ENCODE measurements at regions not wholly inside any gene's neighbourhood (a gene's known extent, or its start where the extent isn't known, plus 50 kb on each side); places are given as distances from the start of the nearest gene placed in this dataset.

DNA sequence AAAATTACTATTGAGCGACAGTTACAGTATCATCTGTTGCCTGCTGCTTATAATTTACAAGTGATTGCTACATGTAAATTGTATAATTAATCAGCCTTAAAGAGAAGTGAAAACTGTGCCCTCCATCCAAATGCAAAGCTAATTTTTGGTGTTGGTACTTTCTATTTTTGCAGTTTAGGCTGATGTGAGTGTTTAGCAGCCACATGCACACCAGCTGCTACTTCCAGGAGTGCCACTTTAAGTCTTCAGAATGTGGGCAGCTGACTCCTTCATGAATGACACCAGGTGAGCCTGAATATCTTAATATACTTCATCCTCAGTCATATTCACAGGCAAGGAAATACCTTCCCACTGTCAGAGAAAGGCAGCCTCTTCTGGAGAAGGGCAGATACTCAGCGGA, 149.8 kb upstream of the RASGEF1B start:
- no peak for DNase-seq (ENCODE audit: low read depth in 4 of 4, low spot score in 3 of 4)

DNA sequence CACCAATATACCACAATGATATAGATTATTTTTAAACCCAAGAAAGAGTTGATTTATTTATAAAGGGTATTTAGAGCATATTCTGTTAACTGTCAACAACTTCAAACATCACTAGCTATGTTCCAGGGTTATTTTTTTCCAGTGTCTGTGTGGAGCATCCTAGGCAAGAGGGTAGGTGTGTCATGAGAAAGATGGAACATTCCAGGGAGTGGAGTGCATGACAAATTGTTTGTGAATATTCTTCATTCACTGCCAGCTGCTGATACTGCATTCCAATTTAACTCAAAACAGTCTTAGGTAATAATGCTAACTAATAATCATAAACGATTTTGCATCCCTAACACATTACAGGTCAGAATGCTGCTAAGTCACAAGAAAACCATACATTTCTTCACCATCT, 148.7 kb upstream of the RASGEF1B start:
- DNase-seq (ENCODE audit: low read depth in 4 of 4, low spot score in 3 of 4): no peak

DNA sequence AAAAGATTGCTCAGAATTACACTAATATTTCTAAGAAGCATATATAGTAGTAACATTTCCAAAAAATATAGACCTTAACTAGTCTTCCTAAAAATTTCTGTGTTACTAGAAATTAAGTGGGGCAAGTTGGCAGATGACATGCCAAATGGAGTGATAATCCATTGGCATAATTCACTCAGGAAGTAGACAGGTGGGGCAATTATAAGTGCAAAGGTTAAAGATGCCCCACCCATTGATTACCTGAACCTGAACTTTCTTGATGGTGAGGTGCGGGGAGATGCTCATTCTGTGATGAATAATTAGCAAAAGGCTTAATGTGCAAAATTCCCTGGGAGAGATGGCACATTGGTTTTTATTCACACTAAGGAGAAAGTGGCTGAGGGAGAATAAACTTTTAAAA, 145.8 kb upstream of the RASGEF1B start:
- no peak for DNase-seq (ENCODE audit: low read depth in 4 of 4, low spot score in 3 of 4)

DNA sequence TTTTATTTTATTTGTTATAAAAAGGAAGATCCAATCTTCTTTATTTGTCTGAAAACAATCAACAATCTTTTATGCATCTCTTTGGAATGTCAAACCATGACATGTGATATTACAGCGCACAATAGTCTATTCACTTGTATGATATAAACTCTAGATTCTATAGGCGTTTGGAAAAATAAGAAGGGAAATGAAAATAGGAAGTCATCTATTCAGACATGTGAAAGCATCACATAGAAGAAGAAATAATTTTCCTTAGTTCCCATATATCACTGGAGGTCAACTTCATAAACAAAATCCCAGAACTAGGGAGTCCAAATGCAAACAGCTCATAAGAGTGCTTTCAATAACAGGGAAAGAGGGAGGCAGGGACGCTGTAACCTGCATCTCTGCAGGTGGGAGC, 139.5 kb upstream of the RASGEF1B start:
- no peak for DNase-seq (ENCODE audit: low read depth in 4 of 4, low spot score in 3 of 4)

DNA sequence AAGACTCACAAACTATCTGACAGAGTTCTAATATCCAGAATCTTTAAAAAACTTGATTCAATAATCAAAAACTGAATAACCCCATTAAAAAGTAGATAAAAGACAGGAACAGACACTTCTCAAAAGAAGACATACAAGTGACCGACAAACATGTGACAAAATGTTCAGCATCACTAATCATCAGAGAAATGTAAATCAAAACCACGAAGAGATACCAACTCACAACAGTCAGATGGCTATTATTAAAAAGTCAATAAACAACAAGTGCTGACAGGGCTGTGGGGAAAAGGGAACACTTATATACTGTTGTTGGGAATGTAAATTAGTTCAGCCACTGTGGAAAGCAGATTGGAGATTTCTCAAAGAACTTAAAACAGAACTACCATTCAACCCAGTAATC, 138.1 kb upstream of the RASGEF1B start:
- DNase-seq (ENCODE audit: low read depth in 4 of 4, low spot score in 3 of 4): no peak

DNA sequence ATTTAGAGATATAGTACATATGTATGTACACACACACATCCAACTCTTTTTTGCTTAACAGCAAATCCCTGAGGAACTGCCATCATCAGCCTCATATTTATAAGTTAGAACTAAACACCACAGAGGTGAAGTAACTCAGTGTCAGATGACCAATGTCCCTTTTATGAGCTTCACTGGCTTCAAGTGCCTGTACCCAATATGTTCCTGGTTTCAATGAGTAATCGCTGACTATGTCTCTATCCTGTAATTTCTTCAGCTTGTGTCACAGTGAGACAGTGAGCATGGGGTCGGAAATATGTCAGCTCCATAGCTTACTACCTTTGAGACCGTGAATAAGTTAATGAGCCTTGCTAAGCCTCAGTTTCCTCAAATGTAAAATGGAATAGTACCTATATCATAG, 136.2 kb upstream of the RASGEF1B start:
- DNase-seq (ENCODE audit: low read depth in 4 of 4, low spot score in 3 of 4): no peak

DNA sequence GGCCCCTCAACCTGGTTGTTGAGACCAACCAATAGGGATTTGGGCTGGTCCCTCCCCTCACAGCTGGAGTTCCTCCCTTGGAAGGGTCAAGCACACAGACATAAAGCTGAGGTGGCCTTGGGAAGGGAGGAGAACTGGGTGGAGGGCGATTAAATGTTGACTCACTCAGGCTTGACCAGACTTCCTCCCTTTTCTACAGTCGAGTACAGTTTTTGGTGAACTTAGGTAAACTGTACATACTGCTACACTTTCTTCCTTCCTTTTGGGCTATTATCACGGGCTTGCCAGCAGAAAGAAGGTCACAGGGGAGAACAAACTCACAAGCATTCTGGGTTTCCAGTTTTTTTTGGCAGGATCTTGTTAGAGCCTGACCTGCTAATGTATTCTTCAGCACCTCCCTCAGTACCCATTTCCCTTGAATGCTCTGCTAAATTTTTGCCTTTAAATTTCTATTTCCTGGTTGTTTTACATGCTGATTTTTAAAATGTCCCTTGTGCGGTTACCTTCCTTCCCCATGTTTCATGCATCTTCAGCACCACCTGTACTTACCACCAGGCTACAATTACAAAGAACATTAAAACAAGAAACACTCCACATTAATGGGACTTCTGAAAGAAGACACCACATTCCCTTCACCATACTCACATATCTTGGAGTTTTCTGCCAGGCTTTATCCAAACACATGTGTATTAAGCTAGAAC, 135.2 kb upstream of the RASGEF1B start:
- DNase-seq (ENCODE audit: low read depth in 4 of 4, low spot score in 3 of 4): peak in 2 of 4 donors; percentile 47 to 67

DNA sequence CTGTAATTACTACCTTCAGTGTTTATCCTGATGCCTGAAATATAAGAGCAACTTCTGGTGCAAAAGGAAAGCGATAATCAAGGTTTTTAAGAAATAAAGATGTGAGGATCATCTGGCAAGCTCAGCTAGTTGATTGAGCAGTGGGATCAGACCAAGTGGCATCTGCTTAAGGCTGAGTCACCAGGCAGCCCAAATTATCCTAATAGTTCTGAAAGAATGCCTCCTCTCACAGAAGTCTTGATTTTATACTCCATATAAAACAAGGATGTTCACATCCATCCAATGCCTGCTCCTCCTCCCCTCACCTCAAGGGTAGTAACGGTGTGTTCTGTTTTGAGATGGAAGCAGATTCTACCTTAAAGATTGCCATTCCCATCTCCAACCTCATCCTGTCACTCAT, 134.5 kb upstream of the RASGEF1B start:
- no peak for DNase-seq (ENCODE audit: low read depth in 4 of 4, low spot score in 3 of 4)

DNA sequence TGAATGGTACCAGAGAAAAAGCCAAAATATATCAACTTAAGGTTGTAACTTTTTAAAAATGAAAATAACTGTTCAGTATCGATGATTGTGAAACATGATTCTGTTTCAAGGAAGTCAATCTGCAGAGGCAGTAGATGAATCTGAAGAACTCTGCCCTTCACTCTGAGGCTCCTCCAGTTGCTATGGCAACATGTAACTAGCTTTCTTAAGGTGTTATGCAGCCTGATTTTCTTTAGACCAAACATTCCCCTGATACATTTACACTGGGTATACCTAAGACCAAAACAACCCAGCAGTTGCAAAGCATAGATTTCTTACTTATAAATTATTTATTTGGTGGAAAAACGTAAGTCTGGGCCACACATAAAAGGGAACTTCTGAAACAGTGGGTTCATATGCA, 133.6 kb upstream of the RASGEF1B start:
- DNase-seq (ENCODE audit: low read depth in 4 of 4, low spot score in 3 of 4): no peak

DNA sequence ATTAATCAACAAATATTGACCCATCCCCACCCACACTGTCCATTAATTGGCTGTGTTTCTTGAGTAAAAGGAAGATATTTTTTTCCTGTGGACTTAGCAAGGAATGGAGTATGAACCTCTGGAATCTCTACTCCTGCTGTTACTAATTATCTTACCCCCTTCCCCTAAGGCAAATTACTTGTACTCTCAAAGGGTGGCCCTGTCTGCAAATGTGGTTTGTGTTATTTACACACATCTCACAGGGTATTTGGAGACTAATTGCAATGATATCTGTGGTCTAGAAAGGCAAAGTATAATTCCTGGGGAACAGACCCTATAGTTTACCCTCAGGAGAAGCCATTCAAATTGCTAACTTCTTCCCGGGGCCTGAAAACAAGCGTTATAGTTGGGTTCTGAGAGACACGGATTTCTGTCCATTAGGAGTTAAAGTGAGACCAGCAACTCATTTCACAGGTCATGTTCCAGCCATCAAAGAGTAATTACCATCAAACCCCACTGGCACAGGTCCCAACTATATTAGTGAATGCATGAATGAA, 133.0 kb upstream of the RASGEF1B start:
- DNase-seq (ENCODE audit: low read depth in 4 of 4, low spot score in 3 of 4): no peak

DNA sequence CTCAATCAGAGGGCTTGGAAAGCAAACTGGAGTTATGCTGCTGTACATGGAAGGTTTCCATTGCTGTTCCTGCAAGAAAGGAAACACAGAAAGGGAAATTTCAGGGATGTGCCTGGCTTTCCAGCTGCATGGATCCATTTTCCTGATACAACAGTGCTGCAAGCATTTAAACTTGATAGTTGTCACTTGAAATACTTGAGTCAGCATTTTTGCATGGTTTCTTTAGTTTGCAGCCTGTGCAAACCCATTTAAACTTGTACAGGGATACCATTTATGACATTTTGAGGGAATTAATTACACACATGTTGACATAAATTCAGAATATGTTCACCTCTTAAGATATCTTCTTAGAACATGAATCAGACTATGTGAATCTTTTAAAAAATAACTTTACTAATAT, 131.1 kb upstream of the RASGEF1B start:
- DNase-seq (ENCODE audit: low read depth in 4 of 4, low spot score in 3 of 4): no peak

DNA sequence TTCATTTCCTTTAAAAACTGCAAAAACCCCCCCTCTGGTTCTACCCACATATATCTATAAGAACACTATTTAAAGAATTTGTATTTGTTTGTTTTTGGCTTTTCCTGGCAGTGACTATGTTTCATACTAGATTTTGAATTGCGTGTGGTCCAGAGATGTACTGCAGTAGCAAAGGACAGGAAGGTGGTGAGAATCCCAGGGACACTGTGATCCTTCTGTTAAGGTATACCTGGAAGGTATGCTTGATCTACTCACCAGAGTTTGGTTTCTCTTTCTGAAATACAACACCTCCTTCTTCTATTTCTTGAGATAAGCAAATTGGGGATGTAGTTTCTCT, 129.6 kb upstream of the RASGEF1B start:
- no peak for DNase-seq (ENCODE audit: low read depth in 4 of 4, low spot score in 3 of 4)

DNA sequence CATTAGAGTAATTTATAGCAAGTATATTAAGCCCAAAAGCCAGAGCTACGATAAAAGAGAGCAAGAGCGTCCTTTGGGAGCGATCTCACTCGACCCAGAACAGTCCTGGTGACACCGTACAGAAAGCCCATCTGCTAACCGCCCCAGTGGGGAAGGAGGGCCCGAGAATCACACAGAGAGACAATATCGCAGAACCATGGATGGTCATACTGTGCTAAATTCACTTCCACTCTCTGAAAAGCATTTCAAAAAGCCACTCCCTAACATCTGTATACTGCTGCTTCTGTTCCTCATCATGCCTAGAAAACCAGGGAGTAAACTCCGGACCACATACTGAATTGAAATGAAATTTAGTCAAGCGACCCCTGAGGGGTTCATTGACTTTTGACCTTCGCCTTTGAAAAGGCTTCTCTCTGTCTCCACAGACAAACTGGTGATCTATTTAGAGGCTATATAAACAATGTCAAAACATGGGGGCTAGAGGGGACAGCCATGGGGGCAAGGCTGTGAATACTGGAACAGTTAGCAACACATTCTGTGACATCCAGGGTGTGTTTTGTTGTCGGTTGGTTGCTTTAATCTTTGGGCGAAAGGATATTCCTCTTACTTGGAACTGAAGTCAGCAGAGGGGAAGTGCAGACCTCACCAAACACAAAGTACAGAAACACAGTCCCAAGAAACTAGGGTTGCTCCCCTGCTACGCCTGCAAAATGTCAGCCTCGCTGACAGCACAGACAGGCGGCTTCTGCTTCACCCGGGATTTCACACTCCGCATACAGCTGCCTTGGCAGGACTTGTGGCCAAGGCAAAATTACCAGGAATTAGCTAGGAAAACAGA, 129.0 kb upstream of the RASGEF1B start:
- DNase-seq (ENCODE audit: low read depth in 4 of 4, low spot score in 3 of 4): peak in 2 of 4 donors; percentile 51 to 61

DNA sequence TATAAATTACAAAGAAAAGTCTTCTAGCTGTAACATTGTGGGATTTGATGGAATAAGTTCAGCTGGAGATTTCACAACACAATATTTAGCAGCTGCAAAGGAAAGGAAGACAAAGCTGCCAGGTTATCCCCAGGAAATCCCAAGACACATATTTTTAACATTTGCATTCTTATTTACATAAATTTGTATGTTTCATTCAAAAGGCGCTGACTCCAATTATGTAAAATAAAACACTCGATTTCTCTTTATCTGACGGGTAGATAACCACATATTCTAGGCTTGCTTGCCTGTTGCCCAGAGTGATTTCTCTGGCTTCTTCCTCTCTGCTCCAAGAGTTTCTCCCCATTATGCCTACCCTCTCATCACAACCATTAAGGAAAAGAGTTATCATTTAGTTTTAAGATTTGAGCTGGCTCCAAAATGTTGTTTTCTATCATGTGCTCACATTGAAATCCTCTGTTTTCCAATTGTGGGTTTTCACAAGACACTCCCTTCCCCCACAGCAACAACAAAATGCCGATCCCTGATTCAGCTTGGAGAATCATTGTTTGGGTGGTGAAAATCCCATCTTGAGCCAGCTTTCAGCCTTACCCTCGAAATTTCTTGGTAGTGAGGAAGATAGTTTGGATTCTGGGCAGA, 128.2 kb upstream of the RASGEF1B start:
- DNase-seq (ENCODE audit: low read depth in 4 of 4, low spot score in 3 of 4): no peak

DNA sequence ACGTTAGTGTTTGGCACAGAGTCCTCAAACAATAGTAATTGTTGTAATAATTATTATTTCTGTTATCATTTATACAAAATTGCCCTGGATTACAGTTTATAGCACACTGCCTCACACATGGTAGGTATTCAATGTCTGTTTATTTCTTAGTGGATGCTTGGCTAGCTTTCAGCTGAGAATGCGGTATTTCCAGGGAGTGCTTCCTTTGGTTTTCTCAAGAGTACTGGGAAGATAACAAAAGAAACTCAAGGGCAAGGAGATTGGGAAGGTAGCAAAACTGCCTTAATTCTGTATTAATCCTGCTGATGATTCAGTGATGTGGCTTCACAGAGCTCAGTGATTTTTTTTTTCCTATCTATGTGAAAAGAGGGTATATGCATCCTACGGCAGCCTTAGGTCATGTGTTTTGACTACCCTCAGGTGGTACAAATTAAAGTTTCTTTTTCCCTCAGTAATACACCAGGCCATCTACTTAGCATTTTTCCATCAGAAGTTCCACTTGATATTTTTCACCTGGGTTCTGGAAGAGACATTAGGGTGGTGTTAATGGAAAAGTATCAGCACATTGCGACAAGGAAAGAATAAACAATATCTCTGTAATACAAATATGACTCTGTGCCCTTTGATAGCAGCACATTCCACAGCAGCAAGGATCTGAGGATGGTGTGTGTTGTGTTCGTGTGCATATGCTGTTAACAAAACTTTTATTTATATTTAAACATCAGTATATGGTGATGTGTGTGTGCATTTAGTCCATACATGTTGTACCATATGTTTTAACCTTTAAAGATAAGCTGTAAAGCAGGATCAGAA, 124.3 kb upstream of the RASGEF1B start:
- no peak for DNase-seq (ENCODE audit: low read depth in 4 of 4, low spot score in 3 of 4)

DNA sequence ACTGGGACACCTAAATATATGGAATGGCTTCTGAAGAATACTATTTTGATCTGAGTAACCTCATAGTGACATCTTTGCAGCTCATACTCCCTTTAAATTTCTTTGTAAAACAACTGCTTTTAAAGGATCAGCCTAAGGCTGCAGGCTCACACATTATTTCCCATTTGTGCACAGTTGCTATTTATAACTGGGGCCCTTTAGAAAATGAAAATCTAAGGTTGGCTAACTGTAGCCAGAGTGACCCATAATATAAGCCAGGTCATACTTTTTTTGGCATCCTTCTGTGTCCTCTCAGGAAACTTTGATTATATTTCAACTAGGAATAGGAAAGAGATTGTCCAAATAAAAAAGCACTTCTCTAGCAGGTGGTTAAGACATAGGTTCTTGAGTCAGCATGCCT, 123.6 kb upstream of the RASGEF1B start:
- DNase-seq (ENCODE audit: low read depth in 4 of 4, low spot score in 3 of 4): no peak

DNA sequence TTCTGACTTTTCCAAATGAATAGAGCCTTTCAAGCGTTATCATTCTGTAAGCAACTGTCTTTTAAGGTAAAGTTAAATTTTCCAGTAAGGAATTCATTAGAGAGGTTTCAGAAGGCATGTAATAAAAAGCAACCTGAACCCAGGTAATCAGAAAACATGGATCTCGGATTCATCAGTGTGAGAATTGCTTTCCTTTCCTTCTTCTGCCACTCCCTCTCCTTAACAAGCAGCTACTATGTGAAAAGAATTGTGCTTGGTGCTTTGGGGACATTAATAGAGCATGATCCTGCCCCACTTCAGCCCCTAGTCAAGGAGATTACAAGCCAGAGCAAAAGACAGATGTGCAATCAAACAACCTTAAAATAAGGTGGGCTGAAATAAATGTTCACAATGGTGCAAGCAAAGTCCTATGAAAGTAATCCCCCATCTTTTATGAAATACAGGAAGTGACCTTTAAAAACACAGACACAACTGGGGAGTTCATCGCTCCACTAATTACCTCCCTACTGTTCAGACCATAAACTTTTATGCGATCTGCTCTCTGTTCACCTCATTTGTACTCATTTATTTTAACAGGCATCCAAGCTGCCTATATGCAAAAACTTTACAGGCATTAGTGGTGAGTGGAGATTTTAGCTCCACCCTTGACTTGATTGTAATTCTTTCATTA, 122.9 kb upstream of the RASGEF1B start:
- DNase-seq (ENCODE audit: low read depth in 4 of 4, low spot score in 3 of 4): peak in 1 of 4 donors; percentile 44

DNA sequence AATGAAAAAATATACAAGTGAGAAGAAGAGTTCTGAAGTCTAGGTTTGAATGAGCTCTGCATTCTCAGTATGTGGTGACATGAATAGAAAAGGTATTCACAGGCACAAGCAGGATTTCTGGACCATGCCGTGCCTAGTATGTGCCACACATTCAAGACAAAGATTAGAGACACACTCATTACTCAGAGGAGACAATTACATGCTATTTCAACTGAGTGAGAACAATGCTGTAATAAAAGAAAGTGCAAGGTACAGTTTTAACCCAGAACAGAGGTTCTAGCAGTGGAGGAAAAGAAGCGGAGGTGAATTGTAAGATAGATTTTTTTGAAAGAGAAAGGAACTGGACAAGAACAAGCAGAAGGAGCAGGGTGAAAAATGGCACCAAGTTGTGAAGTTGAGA, 121.0 kb upstream of the RASGEF1B start:
- DNase-seq (ENCODE audit: low read depth in 4 of 4, low spot score in 3 of 4): no peak

DNA sequence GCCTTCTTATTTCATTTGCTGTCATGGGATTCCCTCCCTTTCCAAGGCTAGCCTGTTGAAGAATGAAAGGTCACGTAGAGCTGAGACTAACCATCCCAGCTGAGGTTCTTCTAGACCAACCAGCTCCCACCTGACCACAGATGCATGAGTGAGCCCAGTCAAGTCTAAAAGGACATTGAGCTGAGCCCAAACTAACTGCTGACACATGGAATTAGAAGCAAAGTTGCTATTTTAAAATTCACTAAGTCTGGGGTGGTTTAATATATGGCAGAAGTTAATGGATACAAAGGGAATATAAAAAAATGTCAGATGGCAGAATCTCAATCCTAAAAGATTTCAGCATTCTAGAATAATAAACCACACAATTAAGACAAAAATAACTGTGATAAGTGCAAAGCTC, 118.9 kb upstream of the RASGEF1B start:
- no peak for DNase-seq (ENCODE audit: low read depth in 4 of 4, low spot score in 3 of 4)

DNA sequence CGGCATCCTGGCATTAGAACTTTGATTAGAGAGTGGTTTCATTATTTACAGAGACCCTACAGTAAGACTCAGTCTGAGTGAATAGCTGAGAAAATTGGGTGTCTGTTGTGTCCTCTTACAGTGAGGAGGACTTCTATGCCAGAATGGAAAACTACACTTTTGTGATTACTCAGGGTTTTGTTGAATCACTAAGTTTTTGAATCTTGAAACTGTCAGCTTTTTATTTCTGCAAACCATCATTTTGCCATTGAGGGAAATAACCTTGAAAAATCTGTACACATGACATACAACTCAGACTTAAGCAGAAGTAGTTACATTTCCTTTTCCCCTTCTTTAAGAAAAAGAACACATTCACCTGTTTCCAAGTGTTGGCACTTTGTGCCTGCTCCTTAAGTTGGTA, 117.6 kb upstream of the RASGEF1B start:
- DNase-seq (ENCODE audit: low read depth in 4 of 4, low spot score in 3 of 4): no peak

Measured in left renal pelvis (tissue), 4 donors.